ENCODE measurements at regions not wholly inside any gene's neighbourhood (a gene's known extent, or its start where the extent isn't known, plus 50 kb on each side); places are given as distances from the start of the nearest gene placed in this dataset.

- H3K9me3 ChIP-seq (ENCODE audit: low read length), result no peaks in the 10 kb centered on the region
- TF ChIP-seq REST (IDR thresholded peaks at IDR 0.05; ENCODE audit: borderline replicate concordance) (no peak), POLR2AphosphoS5 (IDR thresholded peaks at IDR 0.05) (no peak), TAF1 (IDR thresholded peaks at IDR 0.05; ENCODE audit: low read depth) (no peak)
- H3F3A ChIP-seq (ENCODE audit: insufficient read depth, low read length, poor library complexity, severe bottlenecking), result no peaks in the 10 kb centered on the region
- no peaks in the 10 kb centered on the region for H3K27me3 ChIP-seq (ENCODE audit: insufficient read depth, low read depth, low read length)
- no peaks in the 10 kb centered on the region for H3K79me2 ChIP-seq (replicated peaks; ENCODE audit: insufficient read depth, low read length)
- H3K4me2 ChIP-seq (ENCODE audit: low read length), result no peak overlapping the region
- no peak overlapping the region for H3K27ac ChIP-seq (ENCODE audit: low read length)
- H4K20me1 ChIP-seq (ENCODE audit: insufficient read depth), result no peaks in the 10 kb centered on the region
- no peak overlapping the region for H3K4me3 ChIP-seq (ENCODE audit: low read length)
- H3K9me2 ChIP-seq (ENCODE audit: insufficient read depth, low read length), result no peaks in the 10 kb centered on the region
- H3K9ac ChIP-seq (ENCODE audit: low read length), result no peak overlapping the region
- H3K36me3 ChIP-seq (ENCODE audit: insufficient read depth, low read length), result no peaks in the 10 kb centered on the region
- H2AFZ ChIP-seq (ENCODE audit: low read depth, low read length), result no peak overlapping the region
Observed at GRCh38 chr17:79243996-79244395, 169.4 kb downstream of the ENGASE start.

GRCh38 chr17:79243603-79243990, 169.0 kb downstream of the ENGASE start:
- no peak for TF ChIP-seq EZH2 (IDR thresholded peaks at IDR 0.05; ENCODE audit: borderline replicate concordance, insufficient read depth, low read length, poor library complexity, severe bottlenecking)
- TF ChIP-seq EP300 (conservative IDR thresholded peaks at IDR 0.05; ENCODE audit: poor library complexity, severe bottlenecking), result no peak
- TF ChIP-seq TAF1 (IDR thresholded peaks at IDR 0.05; ENCODE audit: low read depth), result no peak
- H2AFZ ChIP-seq (ENCODE audit: low read depth, low read length), result no peak overlapping the region
- H3K79me2 ChIP-seq (replicated peaks; ENCODE audit: insufficient read depth, low read length), result no peaks in the 10 kb centered on the region
- H3K36me3 ChIP-seq (ENCODE audit: insufficient read depth, low read length), result no peaks in the 10 kb centered on the region
- H4K20me1 ChIP-seq (ENCODE audit: insufficient read depth), result no peaks in the 10 kb centered on the region
- H3F3A ChIP-seq (ENCODE audit: insufficient read depth, low read length, poor library complexity, severe bottlenecking), result no peaks in the 10 kb centered on the region
- no peak overlapping the region for H3K27ac ChIP-seq (ENCODE audit: low read length)
- no peak overlapping the region for H3K4me3 ChIP-seq (ENCODE audit: low read length)
- H3K9ac ChIP-seq (ENCODE audit: low read length), result no peak overlapping the region
- no peaks in the 10 kb centered on the region for H3K9me2 ChIP-seq (ENCODE audit: insufficient read depth, low read length)
- no peak overlapping the region for H3K4me2 ChIP-seq (ENCODE audit: low read length)
- H3K9me3 ChIP-seq (ENCODE audit: low read length), result no peaks in the 10 kb centered on the region
- H3K27me3 ChIP-seq (ENCODE audit: insufficient read depth, low read depth, low read length), result no peaks in the 10 kb centered on the region

DNA sequence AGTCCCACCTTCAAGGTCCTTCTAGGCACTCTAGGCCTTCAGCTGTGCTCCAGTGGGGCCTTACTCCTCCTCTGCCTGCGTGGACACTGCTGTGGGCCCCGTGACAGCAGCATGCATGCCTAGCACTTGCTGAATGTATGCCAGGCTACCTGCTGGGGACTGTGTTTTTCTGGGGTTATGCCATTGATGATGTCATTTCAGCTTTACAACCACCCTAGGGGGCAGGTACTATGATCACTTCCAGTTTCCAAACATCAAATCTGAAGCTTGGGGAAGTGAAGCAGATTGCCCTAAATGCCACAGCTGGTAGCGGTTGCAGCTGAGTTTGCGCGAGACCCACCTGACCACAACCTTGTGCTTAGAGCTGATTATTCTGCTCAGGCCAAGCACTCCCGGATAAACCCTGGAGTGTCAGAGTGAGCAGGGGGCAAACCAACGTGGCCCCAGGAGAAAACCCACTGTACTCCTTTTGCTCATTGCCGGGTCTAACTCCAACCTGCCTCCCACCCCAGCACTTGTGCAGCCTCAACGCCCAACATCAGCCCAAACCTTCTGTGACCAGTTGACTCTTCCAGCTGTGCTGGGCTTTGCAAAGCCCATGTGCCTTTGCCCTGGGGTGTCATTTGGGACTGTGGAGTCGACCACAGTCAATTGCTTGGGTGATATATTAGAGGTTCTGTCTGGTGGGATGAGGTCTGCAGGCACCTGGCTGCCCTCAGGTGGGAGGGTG, 168.4 kb downstream of the ENGASE start:
- Histone ChIP-seq H3F3A (ENCODE audit: insufficient read depth, low read length, poor library complexity, severe bottlenecking) (no peaks in the 10 kb centered on the region), H4K20me1 (ENCODE audit: insufficient read depth) (no peaks in the 10 kb centered on the region), H3K9me3 (ENCODE audit: low read length) (no peaks in the 10 kb centered on the region), H3K4me3 (ENCODE audit: low read length) (no peak overlapping the region), H3K79me2 (replicated peaks; ENCODE audit: insufficient read depth, low read length) (no peaks in the 10 kb centered on the region), H3K9ac (ENCODE audit: low read length) (no peak overlapping the region), H3K9me2 (ENCODE audit: insufficient read depth, low read length) (no peaks in the 10 kb centered on the region), H3K27ac (ENCODE audit: low read length) (no peak overlapping the region), H3K4me2 (ENCODE audit: low read length) (no peak overlapping the region), H3K27me3 (ENCODE audit: insufficient read depth, low read depth, low read length) (no peaks in the 10 kb centered on the region), H2AFZ (ENCODE audit: low read depth, low read length) (no peak overlapping the region), H3K36me3 (ENCODE audit: insufficient read depth, low read length) (no peaks in the 10 kb centered on the region)
- TF ChIP-seq SMC3 (conservative IDR thresholded peaks at IDR 0.05; ENCODE audit: poor library complexity) (no peak), TAF1 (IDR thresholded peaks at IDR 0.05; ENCODE audit: low read depth) (no peak), REST (IDR thresholded peaks at IDR 0.05; ENCODE audit: borderline replicate concordance) (no peak), RAD21 (conservative IDR thresholded peaks at IDR 0.05) (no peak), EP300 (conservative IDR thresholded peaks at IDR 0.05; ENCODE audit: poor library complexity, severe bottlenecking) (no peak), EZH2 (IDR thresholded peaks at IDR 0.05; ENCODE audit: borderline replicate concordance, insufficient read depth, low read length, poor library complexity, severe bottlenecking) (no peak), MXI1 (conservative IDR thresholded peaks at IDR 0.05; ENCODE audit: poor library complexity, severe bottlenecking) (no peak), CTCF (IDR thresholded peaks at IDR 0.05; ENCODE audit: poor library complexity, severe bottlenecking) (no peak), POLR2AphosphoS5 (IDR thresholded peaks at IDR 0.05) (no peak)

Measured in neural cell (in vitro differentiated cells).